Kidney epithelial cell (primary cell): ENCODE measurements at regions not wholly inside any gene's neighbourhood (a gene's known extent, or its start where the extent isn't known, plus 50 kb on each side); places are given as distances from the start of the nearest gene placed in this dataset.

ENCODE experiments used
- DNase-seq: peaks from one replicate; pipeline ENCODE4 v3.0.0-alpha.2; 2010; ENCODE audit warnings: low read depth
- H3K27me3 ChIP-seq: 2 replicates; pipeline ENCODE4 v1.6.0; 2011; ENCODE audit warnings: low read length; ENCODE audit not compliant: control insufficient read depth, insufficient read depth
- H3K36me3 ChIP-seq: 2 replicates; pipeline ENCODE4 v1.5.1; 2011; ENCODE audit warnings: low read length; ENCODE audit not compliant: control insufficient read depth, insufficient read depth
- H3K4me3 ChIP-seq: 2 replicates; pipeline ENCODE4 v1.5.1; 2011; ENCODE audit warnings: low read depth, mild to moderate bottlenecking, control low read depth, low read length
- TF ChIP-seq, protein P1 (sequence below): IDR thresholded peaks from 2 replicates; pipeline ENCODE4 v1.5.1; 2011; ENCODE audit warnings: mild to moderate bottlenecking, moderate library complexity, low read length, control low read depth, inconsistent platforms; ENCODE audit not compliant: insufficient read depth, poor library complexity, severe bottlenecking

GRCh38 chr11:95548416-95548815, 241.2 kb downstream of the FAM76B start:
- no peak overlapping the region for H3K4me3 ChIP-seq
- no peak for DNase-seq
- no peaks in the 10 kb centered on the region for H3K36me3 ChIP-seq
- no peaks in the 10 kb centered on the region for H3K27me3 ChIP-seq
- TF ChIP-seq, protein P1, sequence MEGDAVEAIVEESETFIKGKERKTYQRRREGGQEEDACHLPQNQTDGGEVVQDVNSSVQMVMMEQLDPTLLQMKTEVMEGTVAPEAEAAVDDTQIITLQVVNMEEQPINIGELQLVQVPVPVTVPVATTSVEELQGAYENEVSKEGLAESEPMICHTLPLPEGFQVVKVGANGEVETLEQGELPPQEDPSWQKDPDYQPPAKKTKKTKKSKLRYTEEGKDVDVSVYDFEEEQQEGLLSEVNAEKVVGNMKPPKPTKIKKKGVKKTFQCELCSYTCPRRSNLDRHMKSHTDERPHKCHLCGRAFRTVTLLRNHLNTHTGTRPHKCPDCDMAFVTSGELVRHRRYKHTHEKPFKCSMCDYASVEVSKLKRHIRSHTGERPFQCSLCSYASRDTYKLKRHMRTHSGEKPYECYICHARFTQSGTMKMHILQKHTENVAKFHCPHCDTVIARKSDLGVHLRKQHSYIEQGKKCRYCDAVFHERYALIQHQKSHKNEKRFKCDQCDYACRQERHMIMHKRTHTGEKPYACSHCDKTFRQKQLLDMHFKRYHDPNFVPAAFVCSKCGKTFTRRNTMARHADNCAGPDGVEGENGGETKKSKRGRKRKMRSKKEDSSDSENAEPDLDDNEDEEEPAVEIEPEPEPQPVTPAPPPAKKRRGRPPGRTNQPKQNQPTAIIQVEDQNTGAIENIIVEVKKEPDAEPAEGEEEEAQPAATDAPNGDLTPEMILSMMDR = no peak

DNA sequence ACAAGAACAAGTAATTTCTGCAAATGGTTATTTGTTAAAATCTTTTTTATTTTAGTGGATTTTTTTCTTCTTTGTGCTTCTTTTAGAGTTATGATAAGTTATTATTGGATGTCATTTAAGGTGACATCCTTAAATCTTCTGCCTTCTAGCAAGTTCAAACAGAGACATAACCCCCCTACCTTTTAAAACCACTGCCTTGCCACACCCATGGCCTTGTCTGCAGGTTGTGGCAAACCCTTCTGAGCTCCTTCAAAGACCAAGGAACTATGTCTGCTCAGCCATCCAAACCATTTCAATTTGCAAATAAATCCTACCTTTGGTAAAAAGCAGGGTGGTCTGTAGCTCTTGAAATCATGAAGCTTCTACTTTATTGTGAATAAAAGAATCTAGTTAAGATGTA, 241.6 kb downstream of the FAM76B start:
- Histone ChIP-seq H3K36me3 (no peaks in the 10 kb centered on the region), H3K27me3 (no peaks in the 10 kb centered on the region), H3K4me3 (no peak overlapping the region)
- no peak for DNase-seq
- TF ChIP-seq, protein P1 = no peak

GRCh38 chr11:95547186-95547585, 242.4 kb downstream of the FAM76B start:
- no peaks in the 10 kb centered on the region for H3K36me3 ChIP-seq
- H3K27me3 ChIP-seq = no peaks in the 10 kb centered on the region
- no peak for DNase-seq
- TF ChIP-seq, protein P1 = no peak
- H3K4me3 ChIP-seq = no peak overlapping the region

- DNase-seq = no peak
- TF ChIP-seq, protein P1 = no peak
- Histone ChIP-seq H3K4me3 (no peak overlapping the region), H3K36me3 (no peaks in the 10 kb centered on the region), H3K27me3 (no peaks in the 10 kb centered on the region)
Observed at GRCh38 chr11:95545116-95545875, 244.3 kb downstream of the FAM76B start.

- no peak for DNase-seq
- Histone ChIP-seq H3K4me3 (no peak overlapping the region), H3K27me3 (no peaks in the 10 kb centered on the region), H3K36me3 (no peaks in the 10 kb centered on the region)
- TF ChIP-seq, protein P1 = no peak
Observed at GRCh38 chr11:95544095-95544856, 245.3 kb downstream of the FAM76B start.
